ENCODE measurements at regions not wholly inside any gene's neighbourhood (a gene's known extent, or its start where the extent isn't known, plus 50 kb on each side); places are given as distances from the start of the nearest gene placed in this dataset.

DNA sequence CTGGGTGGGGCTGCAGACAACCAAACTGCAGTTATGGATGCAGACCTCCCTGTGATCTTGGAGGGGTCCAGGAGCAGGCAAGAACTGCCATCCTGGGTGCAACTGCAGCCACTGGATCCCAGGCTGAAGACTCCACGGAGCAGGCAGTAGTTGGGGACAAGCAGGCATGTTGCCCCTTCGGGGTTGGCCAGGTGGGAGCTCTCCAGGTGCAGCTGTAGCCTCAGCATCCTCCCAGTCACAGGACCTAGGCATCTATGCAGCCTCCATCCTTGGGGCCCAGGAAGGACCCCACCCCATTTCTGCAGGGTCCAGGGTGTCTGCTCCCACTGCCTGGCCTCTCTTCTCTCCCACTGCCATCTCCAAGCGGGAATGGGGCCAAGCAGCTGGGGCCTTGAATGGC is 322.2 kb upstream of the RBMS3 start:
- TF ChIP-seq POLR2AphosphoS5 (IDR thresholded peaks at IDR 0.05; ENCODE audit: low read depth, low read length) (no peak), POLR2A (IDR thresholded peaks at IDR 0.05; ENCODE audit: low read depth, low read length) (no peak), TAF1 (IDR thresholded peaks at IDR 0.05; ENCODE audit: low read depth, low read length) (no peak)

All from GM12891 (cell line).